ENCODE measurements at regions not wholly inside any gene's neighbourhood (a gene's known extent, or its start where the extent isn't known, plus 50 kb on each side); places are given as distances from the start of the nearest gene placed in this dataset.

GRCh38 chr20:57869951-57870315 is 160.1 kb upstream of the PMEPA1 start:
- H3K4me3 ChIP-seq (ENCODE audit: insufficient read depth, low read length, poor library complexity, severe bottlenecking), result no peak overlapping the region
- no peak overlapping the region for H3K4me2 ChIP-seq (ENCODE audit: low read depth, low read length, poor library complexity, severe bottlenecking)
- TF ChIP-seq CTCF (IDR thresholded peaks at IDR 0.05; ENCODE audit: insufficient read depth, low read length, poor library complexity, severe bottlenecking) (no peak), EZH2phosphoT487 (conservative IDR thresholded peaks at IDR 0.05; ENCODE audit: low read length) (no peak)
- no peaks in the 10 kb centered on the region for H3K9me3 ChIP-seq (ENCODE audit: insufficient read depth, low read length)
- H3K79me2 ChIP-seq (ENCODE audit: insufficient read depth, low read length), result no peaks in the 10 kb centered on the region
- H3K9me2 ChIP-seq (replicated peaks; ENCODE audit: insufficient read depth, low read length), result no peaks in the 10 kb centered on the region
- no peak overlapping the region for H2AFZ ChIP-seq (ENCODE audit: low read depth, low read length, severe bottlenecking)
- H3F3A ChIP-seq (ENCODE audit: insufficient read depth), result no peaks in the 10 kb centered on the region
- H3K27me3 ChIP-seq (ENCODE audit: low read length), result no peaks in the 10 kb centered on the region
- no peak overlapping the region for H3K9ac ChIP-seq (ENCODE audit: low read length)
- H4K20me1 ChIP-seq (ENCODE audit: low read depth, low read length), result no peaks in the 10 kb centered on the region
- no peak overlapping the region for H3K27ac ChIP-seq (ENCODE audit: low read depth, low read length)
- H3K36me3 ChIP-seq (ENCODE audit: low read length), result no peaks in the 10 kb centered on the region

- H3K36me3 ChIP-seq (ENCODE audit: low read length), result no peaks in the 10 kb centered on the region
- no peaks in the 10 kb centered on the region for H3F3A ChIP-seq (ENCODE audit: insufficient read depth)
- no peak overlapping the region for H2AFZ ChIP-seq (ENCODE audit: low read depth, low read length, severe bottlenecking)
- no peaks in the 10 kb centered on the region for H4K20me1 ChIP-seq (ENCODE audit: low read depth, low read length)
- TF ChIP-seq EZH2phosphoT487 (conservative IDR thresholded peaks at IDR 0.05; ENCODE audit: low read length) (no peak), CTCF (IDR thresholded peaks at IDR 0.05; ENCODE audit: insufficient read depth, low read length, poor library complexity, severe bottlenecking) (no peak)
- no peaks in the 10 kb centered on the region for H3K27me3 ChIP-seq (ENCODE audit: low read length)
- no peak overlapping the region for H3K27ac ChIP-seq (ENCODE audit: low read depth, low read length)
- no peaks in the 10 kb centered on the region for H3K79me2 ChIP-seq (ENCODE audit: insufficient read depth, low read length)
- H3K9me3 ChIP-seq (ENCODE audit: insufficient read depth, low read length), result no peaks in the 10 kb centered on the region
- no peak overlapping the region for H3K9ac ChIP-seq (ENCODE audit: low read length)
- no peak overlapping the region for H3K4me3 ChIP-seq (ENCODE audit: insufficient read depth, low read length, poor library complexity, severe bottlenecking)
- H3K4me2 ChIP-seq (ENCODE audit: low read depth, low read length, poor library complexity, severe bottlenecking), result no peak overlapping the region
- H3K9me2 ChIP-seq (replicated peaks; ENCODE audit: insufficient read depth, low read length), result no peaks in the 10 kb centered on the region
Observed at GRCh38 chr20:57869291-57869950, 159.6 kb upstream of the PMEPA1 start.

GRCh38 chr20:57868310-57868709 is 158.5 kb upstream of the PMEPA1 start:
- Histone ChIP-seq H3K36me3 (ENCODE audit: low read length) (no peaks in the 10 kb centered on the region), H4K20me1 (ENCODE audit: low read depth, low read length) (no peaks in the 10 kb centered on the region), H3F3A (ENCODE audit: insufficient read depth) (no peaks in the 10 kb centered on the region), H3K27ac (ENCODE audit: low read depth, low read length) (no peak overlapping the region), H3K9me2 (replicated peaks; ENCODE audit: insufficient read depth, low read length) (no peaks in the 10 kb centered on the region), H3K4me3 (ENCODE audit: insufficient read depth, low read length, poor library complexity, severe bottlenecking) (no peak overlapping the region), H2AFZ (ENCODE audit: low read depth, low read length, severe bottlenecking) (no peak overlapping the region), H3K79me2 (ENCODE audit: insufficient read depth, low read length) (no peaks in the 10 kb centered on the region), H3K4me2 (ENCODE audit: low read depth, low read length, poor library complexity, severe bottlenecking) (no peak overlapping the region), H3K9me3 (ENCODE audit: insufficient read depth, low read length) (no peaks in the 10 kb centered on the region), H3K9ac (ENCODE audit: low read length) (no peak overlapping the region), H3K27me3 (ENCODE audit: low read length) (no peaks in the 10 kb centered on the region)
- TF ChIP-seq EZH2phosphoT487 (conservative IDR thresholded peaks at IDR 0.05; ENCODE audit: low read length) (no peak), CTCF (IDR thresholded peaks at IDR 0.05; ENCODE audit: insufficient read depth, low read length, poor library complexity, severe bottlenecking) (no peak)
